CD4-positive, alpha-beta T cell treated with Interleukin-2 at 100 ng/mL for 4 hours (primary cell): ENCODE measurements at regions not wholly inside any gene's neighbourhood (a gene's known extent, or its start where the extent isn't known, plus 50 kb on each side); places are given as distances from the start of the nearest gene placed in this dataset.

ENCODE experiments used
- DNase-seq: peaks from one replicate; pipeline ENCODE4 v3.0.0-alpha.2; 2020; ENCODE audit warnings: low spot score

- DNase-seq = no peak
Measured at GRCh38 chr13:64071352-64071751, 2655.7 kb upstream of the PCDH20 start.

- no peak for DNase-seq
Measured at GRCh38 chr13:64069892-64070291, 2654.2 kb upstream of the PCDH20 start.

GRCh38 chr13:64066711-64067110 lies 2651.1 kb upstream of the PCDH20 start:
- no peak for DNase-seq

- no peak for DNase-seq
Measured at GRCh38 chr13:64061649-64062048, 2646.0 kb upstream of the PCDH20 start.

- no peak for DNase-seq
Measured at GRCh38 chr13:64057372-64058020, 2641.8 kb upstream of the PCDH20 start.

- no peak for DNase-seq
Measured at GRCh38 chr13:64054321-64054720, 2638.7 kb upstream of the PCDH20 start.

- no peak for DNase-seq
Measured at GRCh38 chr13:64052521-64052920, 2636.9 kb upstream of the PCDH20 start.

- DNase-seq = no peak
Measured at GRCh38 chr13:64051278-64051677, 2635.6 kb upstream of the PCDH20 start.

GRCh38 chr13:64041296-64041695 lies 2625.6 kb upstream of the PCDH20 start:
- no peak for DNase-seq

GRCh38 chr13:64033921-64034320 lies 2618.3 kb upstream of the PCDH20 start:
- DNase-seq = no peak

- no peak for DNase-seq
Measured at GRCh38 chr13:64029343-64030093, 2613.9 kb upstream of the PCDH20 start.

GRCh38 chr13:64028551-64028950 lies 2612.9 kb upstream of the PCDH20 start:
- DNase-seq = no peak

- no peak for DNase-seq
Measured at GRCh38 chr13:64020126-64020525, 2604.5 kb upstream of the PCDH20 start.

- DNase-seq = no peak
Measured at GRCh38 chr13:64007339-64007738, 2591.7 kb upstream of the PCDH20 start.

- no peak for DNase-seq
Measured at GRCh38 chr13:64000321-64000720, 2584.7 kb upstream of the PCDH20 start.

- no peak for DNase-seq
Measured at GRCh38 chr13:63999614-64000305, 2584.1 kb upstream of the PCDH20 start.

- no peak for DNase-seq
Measured at GRCh38 chr13:63983366-63983765, 2567.7 kb upstream of the PCDH20 start.

- no peak for DNase-seq
Measured at GRCh38 chr13:63979951-63980350, 2564.3 kb upstream of the PCDH20 start.

GRCh38 chr13:63972328-63972727 lies 2556.7 kb upstream of the PCDH20 start:
- DNase-seq = no peak

- no peak for DNase-seq
Measured at GRCh38 chr13:63954683-63955082, 2539.0 kb upstream of the PCDH20 start.

GRCh38 chr13:63948045-63948444 lies 2532.4 kb upstream of the PCDH20 start:
- DNase-seq = no peak

- DNase-seq = no peak
Measured at GRCh38 chr13:63944911-63945310, 2529.3 kb upstream of the PCDH20 start.

GRCh38 chr13:63942372-63942771 lies 2526.7 kb upstream of the PCDH20 start:
- no peak for DNase-seq
